Neural cell (in vitro differentiated cells): ENCODE measurements at regions not wholly inside any gene's neighbourhood (a gene's known extent, or its start where the extent isn't known, plus 50 kb on each side); places are given as distances from the start of the nearest gene placed in this dataset.

Source experiments
- H2AFZ ChIP-seq: fragments of 200-600, 300-800 bp; sonication (generic), shearing (Covaris generic); 2 replicates; pipeline ENCODE4 v1.6.0; 2014; ENCODE audit warnings: low read depth, mild to moderate bottlenecking, antibody characterized with exemption, low read length, moderate library complexity
- H3F3A ChIP-seq: fragments of 200-600 bp; shearing (Covaris generic); 2 replicates; pipeline ENCODE4 v1.6.1; 2016; ENCODE audit warnings: mild to moderate bottlenecking, moderate library complexity, mixed read lengths, antibody characterized with exemption, low read length; ENCODE audit not compliant: insufficient read depth, poor library complexity, severe bottlenecking
- H3K27ac ChIP-seq: fragments of 200-600, 300-800 bp; sonication (generic), shearing (Covaris generic); 2 replicates; pipeline ENCODE4 v1.5.1; 2014; ENCODE audit warnings: mild to moderate bottlenecking, low read length, moderate library complexity
- H3K27me3 ChIP-seq: fragments of 300-800, 200-600 bp; sonication (generic), shearing (Covaris generic); 2 replicates; pipeline ENCODE4 v1.6.0; 2014; ENCODE audit warnings: mild to moderate bottlenecking, low read depth, low read length, moderate library complexity; ENCODE audit not compliant: insufficient read depth
- H3K36me3 ChIP-seq: fragments of 300-800, 200-600 bp; sonication (generic), shearing (Covaris generic); 2 replicates; pipeline ENCODE4 v1.5.1; 2014; ENCODE audit warnings: mild to moderate bottlenecking, antibody characterized with exemption, low read length, moderate library complexity; ENCODE audit not compliant: insufficient read depth
- H3K4me2 ChIP-seq: fragments of 300-800, 200-600 bp; sonication (generic), shearing (Covaris generic); 2 replicates; pipeline ENCODE4 v1.6.0; 2014; ENCODE audit warnings: mild to moderate bottlenecking, low read length
- H3K4me3 ChIP-seq: fragments of 300-800, 200-600 bp; sonication (generic), shearing (Covaris generic); 2 replicates; pipeline ENCODE4 v1.5.1; 2014; ENCODE audit warnings: mild to moderate bottlenecking, low read length, moderate library complexity
- H3K79me2 ChIP-seq: fragments of 200-600 bp; shearing (Covaris generic); replicated peaks from 2 replicates; pipeline ENCODE4 v1.6.0; 2014; ENCODE audit warnings: mild to moderate bottlenecking, low read length, moderate library complexity; ENCODE audit not compliant: insufficient read depth
- H3K9ac ChIP-seq: fragments of 300-800, 200-600 bp; sonication (generic), shearing (Covaris generic); 2 replicates; pipeline ENCODE4 v1.6.1; 2016; ENCODE audit warnings: mild to moderate bottlenecking, low read length, mixed read lengths
- H3K9me2 ChIP-seq: fragments of 200-600 bp; shearing (Covaris generic); 2 replicates; pipeline ENCODE4 v1.6.1; 2016; ENCODE audit warnings: mild to moderate bottlenecking, low read length, mixed read lengths; ENCODE audit not compliant: insufficient read depth
- H3K9me3 ChIP-seq: fragments of 200-600, 300-800 bp; sonication (generic), shearing (Covaris generic); 2 replicates; pipeline ENCODE4 v1.6.1; 2016; ENCODE audit warnings: mild to moderate bottlenecking, mixed run types, low read length, moderate library complexity, mixed read lengths
- H4K20me1 ChIP-seq: fragments of 200-600 bp; shearing (Covaris generic); 2 replicates; pipeline ENCODE4 v1.6.1; 2016; ENCODE audit warnings: mild to moderate bottlenecking, mixed run types; ENCODE audit not compliant: insufficient read depth
- EP300 ChIP-seq: fragments of 450-650 bp; conservative IDR thresholded peaks from 2 replicates; pipeline ENCODE4 v1.6.1; 2014; ENCODE audit warnings: antibody characterized with exemption, mild to moderate bottlenecking, moderate library complexity; ENCODE audit not compliant: poor library complexity, severe bottlenecking
- EZH2 ChIP-seq: fragments of 200-600, 300-800 bp; shearing (Covaris generic), sonication (generic); IDR thresholded peaks from 2 replicates; pipeline ENCODE4 v1.6.1; 2014; ENCODE audit warnings: antibody characterized with exemption, low read length, borderline replicate concordance, mild to moderate bottlenecking; ENCODE audit not compliant: insufficient read depth, poor library complexity, severe bottlenecking
- MXI1 ChIP-seq: fragments of 450-650 bp; conservative IDR thresholded peaks from 2 replicates; pipeline ENCODE4 v1.6.1; 2014; ENCODE audit warnings: antibody characterized with exemption, mild to moderate bottlenecking; ENCODE audit not compliant: poor library complexity, severe bottlenecking
- POLR2AphosphoS5 ChIP-seq: IDR thresholded peaks from 2 replicates; pipeline ENCODE4 v1.6.1; 2012
- RAD21 ChIP-seq: fragments of 450-650 bp; conservative IDR thresholded peaks from 2 replicates; pipeline ENCODE4 v1.6.1; 2014; ENCODE audit warnings: antibody characterized with exemption, mild to moderate bottlenecking, moderate library complexity
- REST ChIP-seq: IDR thresholded peaks from 2 replicates; pipeline ENCODE4 v1.6.1; 2012; ENCODE audit warnings: borderline replicate concordance
- SMC3 ChIP-seq: fragments of 450-650 bp; conservative IDR thresholded peaks from 2 replicates; pipeline ENCODE4 v1.6.1; 2014; ENCODE audit warnings: antibody characterized with exemption, mild to moderate bottlenecking, moderate library complexity; ENCODE audit not compliant: poor library complexity
- TAF1 ChIP-seq: IDR thresholded peaks from 2 replicates; pipeline ENCODE4 v1.6.1; 2012; ENCODE audit warnings: low read depth
- TF ChIP-seq, protein P1 (sequence below): fragments of 450-650 bp; IDR thresholded peaks from 2 replicates; pipeline ENCODE4 v1.5.1; 2014; ENCODE audit warnings: antibody characterized with exemption, mild to moderate bottlenecking, moderate library complexity; ENCODE audit not compliant: poor library complexity, severe bottlenecking

- H3K9me2 ChIP-seq = no peaks in the 10 kb centered on the region
- H3K27me3 ChIP-seq = no peaks in the 10 kb centered on the region
- TF ChIP-seq RAD21 (no peak), MXI1 (no peak), REST (no peak), POLR2AphosphoS5 (no peak), EP300 (no peak), EZH2 (no peak), TAF1 (no peak), SMC3 (no peak)
- TF ChIP-seq, protein P1, sequence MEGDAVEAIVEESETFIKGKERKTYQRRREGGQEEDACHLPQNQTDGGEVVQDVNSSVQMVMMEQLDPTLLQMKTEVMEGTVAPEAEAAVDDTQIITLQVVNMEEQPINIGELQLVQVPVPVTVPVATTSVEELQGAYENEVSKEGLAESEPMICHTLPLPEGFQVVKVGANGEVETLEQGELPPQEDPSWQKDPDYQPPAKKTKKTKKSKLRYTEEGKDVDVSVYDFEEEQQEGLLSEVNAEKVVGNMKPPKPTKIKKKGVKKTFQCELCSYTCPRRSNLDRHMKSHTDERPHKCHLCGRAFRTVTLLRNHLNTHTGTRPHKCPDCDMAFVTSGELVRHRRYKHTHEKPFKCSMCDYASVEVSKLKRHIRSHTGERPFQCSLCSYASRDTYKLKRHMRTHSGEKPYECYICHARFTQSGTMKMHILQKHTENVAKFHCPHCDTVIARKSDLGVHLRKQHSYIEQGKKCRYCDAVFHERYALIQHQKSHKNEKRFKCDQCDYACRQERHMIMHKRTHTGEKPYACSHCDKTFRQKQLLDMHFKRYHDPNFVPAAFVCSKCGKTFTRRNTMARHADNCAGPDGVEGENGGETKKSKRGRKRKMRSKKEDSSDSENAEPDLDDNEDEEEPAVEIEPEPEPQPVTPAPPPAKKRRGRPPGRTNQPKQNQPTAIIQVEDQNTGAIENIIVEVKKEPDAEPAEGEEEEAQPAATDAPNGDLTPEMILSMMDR = no peak
- no peaks in the 10 kb centered on the region for H3F3A ChIP-seq
- no peak overlapping the region for H3K4me2 ChIP-seq
- no peaks in the 10 kb centered on the region for H3K79me2 ChIP-seq
- no peaks in the 10 kb centered on the region for H3K36me3 ChIP-seq
- no peak overlapping the region for H3K27ac ChIP-seq
- H3K9ac ChIP-seq = no peak overlapping the region
- H4K20me1 ChIP-seq = no peaks in the 10 kb centered on the region
- no peak overlapping the region for H3K4me3 ChIP-seq
- H3K9me3 ChIP-seq = no peaks in the 10 kb centered on the region
- no peak overlapping the region for H2AFZ ChIP-seq
These were observed 280.2 kb downstream of the ADGB start for GRCh38 chr6:146878952-146879340.

GRCh38 chr6:146879406-146880117, 280.8 kb downstream of the ADGB start:
- no peak overlapping the region for H3K4me2 ChIP-seq
- no peaks in the 10 kb centered on the region for H3F3A ChIP-seq
- no peak for TF ChIP-seq TAF1
- no peak for TF ChIP-seq EZH2
- no peaks in the 10 kb centered on the region for H3K9me3 ChIP-seq
- H4K20me1 ChIP-seq = no peaks in the 10 kb centered on the region
- no peak overlapping the region for H2AFZ ChIP-seq
- H3K4me3 ChIP-seq = no peak overlapping the region
- no peaks in the 10 kb centered on the region for H3K79me2 ChIP-seq
- H3K36me3 ChIP-seq = no peaks in the 10 kb centered on the region
- no peaks in the 10 kb centered on the region for H3K9me2 ChIP-seq
- no peak overlapping the region for H3K9ac ChIP-seq
- no peak overlapping the region for H3K27ac ChIP-seq
- H3K27me3 ChIP-seq = no peaks in the 10 kb centered on the region
